HepG2 (cell line): ENCODE measurements at regions not wholly inside any gene's neighbourhood (a gene's known extent, or its start where the extent isn't known, plus 50 kb on each side); places are given as distances from the start of the nearest gene placed in this dataset.

Experiments
- ATAC-seq: fragments of 200-7000 bp; cut with Tn5 transposase; 3 replicates; pipeline ENCODE4 v1.9.1; 2020; ENCODE audit warnings: mild to moderate bottlenecking, moderate library complexity
- BruUV-seq: library from RNA; stranded (reverse); fragments of 400-500 nt; replicated peaks from 2 replicates; lab custom pipeline; 2021; lab: Mats Ljungman, UMichigan
- CTCF ChIA-PET: fragments of 300-600 bp; formaldehyde crosslinking; extraction: SDS; loops from one replicate; lab custom pipeline; 2021; ENCODE audit warnings: low total read pairs, inconsistent platforms, low intra/inter-chr PET ratio; lab: Yijun Ruan, JAX
- POLR2A ChIA-PET: fragments of 350-600 bp; sonication (Branson Sonifier 250); formaldehyde crosslinking; loops from one replicate; lab custom pipeline; 2020; ENCODE audit warnings: antibody characterized with exemption, inconsistent platforms; lab: Yijun Ruan, JAX
- DNase-seq: peaks from one replicate; pipeline ENCODE4 v3.0.0-alpha.2; 2015; ENCODE audit warnings: low spot score
- FAIRE-seq: peaks from 3 replicates; lab custom pipeline; 2011; peaks lifted over from hg19 to GRCh38; lab: Jason Lieb, UNC
- H2AFZ ChIP-seq: one replicate; pipeline ENCODE4 v1.6.1; 2011; ENCODE audit warnings: low read length, inconsistent platforms
- H3K27ac ChIP-seq: fragments of 300-600 bp; 3 replicates; pipeline ENCODE4 v1.8.0; 2011; ENCODE audit warnings: mixed run types, mild to moderate bottlenecking, mixed read lengths, low read length, inconsistent platforms; ENCODE audit not compliant: insufficient read depth; ENCODE audit errors: extremely low read length
- H3K27me3 ChIP-seq, 2 experiments: fragments of 200-600 bp in 1 of 2; 2 replicates in 1 of 2; 3 replicates in 1 of 2; pipeline versions ENCODE4 v1.6.0 to v1.8.0; 2011; ENCODE audit warnings: low read length in 2 of 2, mild to moderate bottlenecking in 2 of 2, moderate library complexity in 2 of 2, inconsistent platforms in 1 of 2; ENCODE audit not compliant: insufficient read depth in 2 of 2, control insufficient read depth in 1 of 2
- H3K36me3 ChIP-seq, 2 experiments: fragments of 200-600 bp in 1 of 2; replicated peaks in 1 of 2; 2 replicates in 1 of 2; 3 replicates in 1 of 2; pipeline versions ENCODE4 v1.5.1 to v1.8.0; 2011; ENCODE audit warnings: low read length in 2 of 2, inconsistent platforms in 1 of 2; ENCODE audit not compliant: insufficient read depth in 2 of 2, control insufficient read depth in 1 of 2
- H3K4me1 ChIP-seq: 2 replicates; pipeline ENCODE4 v1.5.1; 2012; ENCODE audit warnings: low read length, inconsistent platforms; ENCODE audit not compliant: insufficient read depth
- H3K4me2 ChIP-seq: 2 replicates; pipeline ENCODE4 v1.6.0; 2011; ENCODE audit warnings: low read depth, low read length, inconsistent platforms
- H3K4me3 ChIP-seq, 3 experiments: fragments of 200-600 bp in 1 of 3; sonication (generic), shearing (Covaris generic) in 1 of 3; replicated peaks in 1 of 3; 2 replicates each; pipeline ENCODE4 v1.5.1; 2011 to 2016; ENCODE audit warnings: low read length in 3 of 3, inconsistent platforms in 2 of 3, low read depth in 2 of 3, mild to moderate bottlenecking in 2 of 3, control low read depth in 1 of 3, mixed read lengths in 1 of 3; ENCODE audit not compliant: insufficient read depth in 1 of 3
- H3K79me2 ChIP-seq: one replicate; pipeline ENCODE4 v1.6.1; 2011; ENCODE audit warnings: low read length, inconsistent platforms; ENCODE audit not compliant: insufficient read depth
- H3K9ac ChIP-seq: 2 replicates; pipeline ENCODE4 v1.6.0; 2011; ENCODE audit warnings: mild to moderate bottlenecking, low read depth, low read length, inconsistent platforms; ENCODE audit not compliant: insufficient read depth
- H3K9me3 ChIP-seq: 2 replicates; pipeline ENCODE4 v1.5.1; 2012; ENCODE audit warnings: mild to moderate bottlenecking, low read length
- H4K20me1 ChIP-seq: 2 replicates; pipeline ENCODE4 v1.6.0; 2011; ENCODE audit warnings: inconsistent platforms, mild to moderate bottlenecking, low read length, moderate library complexity; ENCODE audit not compliant: insufficient read depth
- ELF4 ChIP-seq: sonication (generic); formaldehyde crosslinking; IDR thresholded peaks from 2 replicates; pipeline ENCODE4 v1.5.0; 2020; ENCODE audit warnings: missing genetic modification reagents, mild to moderate bottlenecking, moderate library complexity, borderline replicate concordance
- HNF1A ChIP-seq, 2 experiments: sonication (generic) in 1 of 2; formaldehyde crosslinking in 1 of 2; IDR thresholded peaks; 2 replicates each; pipeline versions ENCODE4 v1.4.0 to v1.6.1; 2016 to 2020; ENCODE audit warnings: borderline replicate concordance in 1 of 2, low read depth in 1 of 2, mild to moderate bottlenecking in 1 of 2, missing genetic modification reagents in 1 of 2
- ISL2 ChIP-seq: sonication (generic); formaldehyde crosslinking; IDR thresholded peaks from 2 replicates; pipeline ENCODE4 v1.5.0; 2020; ENCODE audit warnings: missing genetic modification reagents
- KDM6A ChIP-seq: IDR thresholded peaks from 2 replicates; pipeline ENCODE4 v1.6.1; 2016; ENCODE audit warnings: low read depth
- PBX2 ChIP-seq: IDR thresholded peaks from 2 replicates; pipeline ENCODE4 v1.6.1; 2016; ENCODE audit warnings: control low read depth
- PITX1 ChIP-seq: sonication (generic); formaldehyde crosslinking; IDR thresholded peaks from 2 replicates; pipeline ENCODE4 v1.5.1; 2020; ENCODE audit warnings: mild to moderate bottlenecking, missing genetic modification reagents
- RARG ChIP-seq: sonication (generic); formaldehyde crosslinking; IDR thresholded peaks from 2 replicates; pipeline ENCODE4 v1.4.0; 2020; ENCODE audit warnings: low read depth, mild to moderate bottlenecking, missing genetic modification reagents
- RELA ChIP-seq: sonication (generic); formaldehyde crosslinking; IDR thresholded peaks from 2 replicates; pipeline ENCODE4 v1.4.0; 2020; ENCODE audit warnings: missing genetic modification reagents
- SRSF9 ChIP-seq: fragments of 200-400 bp; formaldehyde crosslinking; IDR thresholded peaks from 2 replicates; pipeline ENCODE4 v1.6.1; 2018; ENCODE audit warnings: borderline replicate concordance, mild to moderate bottlenecking, low read depth, low read length; ENCODE audit not compliant: insufficient read depth, poor library complexity, severe bottlenecking
- ZBTB43 ChIP-seq: sonication (generic); formaldehyde crosslinking; conservative IDR thresholded peaks from 2 replicates; pipeline ENCODE4 v1.4.0; 2020; ENCODE audit warnings: missing genetic modification reagents
- ZMYM4 ChIP-seq: sonication (generic); formaldehyde crosslinking; IDR thresholded peaks from 2 replicates; pipeline ENCODE4 v1.8.1; 2023; ENCODE audit warnings: mild to moderate bottlenecking, missing genetic modification reagents
- ZNF256 ChIP-seq: sonication (generic); formaldehyde crosslinking; conservative IDR thresholded peaks from 2 replicates; pipeline ENCODE4 v1.4.0; 2020; ENCODE audit warnings: missing genetic modification reagents
- ZNF44 ChIP-seq: sonication (generic); formaldehyde crosslinking; IDR thresholded peaks from 2 replicates; pipeline ENCODE4 v1.5.1; 2020; ENCODE audit warnings: mild to moderate bottlenecking, missing genetic modification reagents
- ZNF512 ChIP-seq: sonication (generic); formaldehyde crosslinking; IDR thresholded peaks from 2 replicates; pipeline ENCODE4 v1.4.0; 2020; ENCODE audit warnings: mild to moderate bottlenecking, missing genetic modification reagents
- ZNF75D ChIP-seq: sonication (generic); formaldehyde crosslinking; IDR thresholded peaks from 2 replicates; pipeline ENCODE4 v1.8.1; 2023; ENCODE audit warnings: missing genetic modification reagents, mild to moderate bottlenecking, borderline replicate concordance
- ZNF782 ChIP-seq: sonication (generic); formaldehyde crosslinking; IDR thresholded peaks from 2 replicates; pipeline ENCODE4 v1.4.0; 2020; ENCODE audit warnings: missing genetic modification reagents, mild to moderate bottlenecking, borderline replicate concordance
- WGBS: methylation state at CpG from one replicate; pipeline ENCODE4 v1.1.6; 2017; ENCODE audit warnings: low lambda C conversion rate; 5-methylcytosine and 5-hydroxymethylcytosine counted together
- in situ Hi-C: cut with HindIII; loops from 2 replicates; pipeline ENCODE4 v1.10.0; 2017; ENCODE audit warnings: low pct_unique_long_range_greater_than_20kb; ENCODE audit not compliant: extremely low pct_ligation_motif_present
- intact Hi-C: fragments of 100-400 bp; cut with micrococcal nuclease; formaldehyde crosslinking; loops from one replicate; pipeline ENCODE4 v1.10.0; 2022; ENCODE audit not compliant: unreplicated experiment

- H3K4me2 ChIP-seq = peak overlapping the region; percentile 82
- H3K36me3 ChIP-seq = no peaks in the 10 kb centered on the region
- H2AFZ ChIP-seq = peak overlapping the region; percentile 17
- peak overlapping the region; percentile 21 for H3K9ac ChIP-seq
- no peaks in the 10 kb centered on the region for H4K20me1 ChIP-seq
- in situ Hi-C loops (no loop called here), intact Hi-C loops (loop anchor here (5.0 kb wide), 1 partner anchor 68 kb away; the partner anchor contains the start of gene DHRS4)
- H3K4me1 ChIP-seq = peaks cover 29% of the 10 kb centered on the region
- H3K9me3 ChIP-seq = peaks cover 11% of the 10 kb centered on the region
- peak; percentile 30 for ATAC-seq
- no peak for FAIRE-seq
- ChIA-PET CTCF (no interaction called here), POLR2A (interaction anchor here (0.8 to 2.0 kb wide), 17 partner anchors 15 to 789 kb away, joined by 3 to 13 read pairs (median 5); partner anchors contain the start of genes ACIN1, BCL2L2, C14orf119 and DCAF11)
- H3K27ac ChIP-seq = peak overlapping the region; percentile 67
- DNase-seq = no peak
- peak overlapping the region; percentile 13 to 53 (median 32); a peak in 5 of 6 replicates for H3K4me3 ChIP-seq
- no peaks in the 10 kb centered on the region for H3K27me3 ChIP-seq
- 38% methylated on average over 5 of the region's 5 CpGs for WGBS
- BruUV-seq = TSS peak; percentile 98
- H3K79me2 ChIP-seq = no peaks in the 10 kb centered on the region
- TF ChIP-seq RARG (CRISPR knock-in tag) = 0 out of 2 replicates have a peak, but pooled peaks have one; percentile 7
- TF ChIP-seq ZNF782 = peak; percentile 49; the same call in 1 of the 2 replicates
- no peak for TF ChIP-seq KDM6A
- TF ChIP-seq ZMYM4 (CRISPR knock-in tag) = no peak
- TF ChIP-seq RELA = no peak
- no peak for TF ChIP-seq ISL2
- no peak for TF ChIP-seq ZNF256 (CRISPR knock-in tag)
- TF ChIP-seq SRSF9 = no peak
- TF ChIP-seq ZNF44 (CRISPR knock-in tag) = no peak
- no peak for TF ChIP-seq ZBTB43 (CRISPR knock-in tag)
- no peak for TF ChIP-seq HNF1A (IDR thresholded peaks at IDR 0.05; ENCODE audit: low read depth)
- TF ChIP-seq HNF1A (CRISPR knock-in tag; IDR thresholded peaks at IDR 0.05; ENCODE audit: borderline replicate concordance) = no peak
- TF ChIP-seq PBX2 = no peak
- TF ChIP-seq ELF4 (CRISPR knock-in tag) = 0 out of 2 replicates have a peak, but pooled peaks have one; percentile 33
- peak; percentile 75; the same call in 1 of the 2 replicates for TF ChIP-seq ZNF512
- no peak for TF ChIP-seq ZNF75D (CRISPR knock-in tag)
- TF ChIP-seq PITX1 (CRISPR knock-in tag) = no peak
Observed at GRCh38 chr14:23884541-23884904, 69.0 kb upstream of the DHRS4 start.
